IMR-90 (cell line): ENCODE measurements at regions not wholly inside any gene's neighbourhood (a gene's known extent, or its start where the extent isn't known, plus 50 kb on each side); places are given as distances from the start of the nearest gene placed in this dataset.

Experiments used
- ATAC-seq: fragments of 200-7000 bp; cut with Tn5 transposase; 2 replicates; pipeline ENCODE4 v1.9.1; 2020; ENCODE audit warnings: low read depth, mild to moderate bottlenecking, moderate library complexity
- BruUV-seq: library from RNA; stranded (reverse); fragments of 400-500 nt; replicated peaks from 2 replicates; lab custom pipeline; 2021; lab: Mats Ljungman, UMichigan
- CTCF ChIA-PET: fragments of 300-600 bp; formaldehyde crosslinking; extraction: SDS; loops from one replicate; lab custom pipeline; 2021; ENCODE audit warnings: antibody characterized with exemption; lab: Yijun Ruan, JAX
- POLR2A ChIA-PET: fragments of 300-600 bp; sonication (Branson Sonifier 250); formaldehyde crosslinking; loops from one replicate; lab custom pipeline; 2022; ENCODE audit warnings: antibody characterized with exemption; ENCODE audit not compliant: unreplicated experiment; lab: Charles Lee
- DNase-seq: peaks from one replicate; pipeline ENCODE4 v3.0.0; 2013
- H2AFZ ChIP-seq: replicated peaks from 2 replicates; pipeline ENCODE3; 2013; ENCODE audit warnings: low read length, mild to moderate bottlenecking; ENCODE audit not compliant: poor library complexity
- H2AK5ac ChIP-seq: 2 replicates; pipeline ENCODE4 v1.6.1; 2013; ENCODE audit warnings: low read depth, low read length, inconsistent platforms
- H2AK9ac ChIP-seq: replicated peaks from 2 replicates; pipeline ENCODE3; 2013; ENCODE audit warnings: mild to moderate bottlenecking, low read depth, low read length, moderate library complexity; ENCODE audit not compliant: poor library complexity
- H2BK120ac ChIP-seq: 2 replicates; pipeline ENCODE4 v1.6.1; 2013; ENCODE audit warnings: low read depth, low read length, inconsistent platforms
- H2BK15ac ChIP-seq: 3 replicates; pipeline ENCODE4 v1.6.1; 2013; ENCODE audit warnings: low read depth, low read length, inconsistent platforms
- H2BK20ac ChIP-seq: 2 replicates; pipeline ENCODE4 v1.6.1; 2013; ENCODE audit warnings: low read depth, mild to moderate bottlenecking, inconsistent platforms, low read length, moderate library complexity
- H2BK5ac ChIP-seq: 2 replicates; pipeline ENCODE4 v1.6.1; 2013; ENCODE audit warnings: mild to moderate bottlenecking, low read depth, low read length, inconsistent platforms; ENCODE audit not compliant: poor library complexity, severe bottlenecking
- H3K14ac ChIP-seq: replicated peaks from 2 replicates; pipeline ENCODE4 v1.6.1; 2013; ENCODE audit warnings: low read depth, low read length, inconsistent platforms
- H3K18ac ChIP-seq: 2 replicates; pipeline ENCODE4 v1.6.1; 2013; ENCODE audit warnings: low read depth, low read length, control low read depth
- H3K23ac ChIP-seq: 2 replicates; pipeline ENCODE4 v1.6.1; 2013; ENCODE audit warnings: low read depth, low read length, inconsistent platforms
- H3K27ac ChIP-seq: 2 replicates; pipeline ENCODE4 v1.5.1; 2013; ENCODE audit warnings: mild to moderate bottlenecking, control low read depth, low read length; ENCODE audit not compliant: insufficient read depth
- H3K27me3 ChIP-seq: 2 replicates; pipeline ENCODE4 v1.6.1; 2013; ENCODE audit warnings: low read length; ENCODE audit not compliant: control insufficient read depth, insufficient read depth
- H3K36me3 ChIP-seq: 2 replicates; pipeline ENCODE4 v1.6.1; 2013; ENCODE audit warnings: low read length, mixed read lengths; ENCODE audit not compliant: control insufficient read depth, insufficient read depth
- H3K4ac ChIP-seq: 2 replicates; pipeline ENCODE4 v1.6.1; 2013; ENCODE audit warnings: low read depth, low read length, inconsistent platforms
- H3K4me1 ChIP-seq: 2 replicates; pipeline ENCODE4 v1.6.1; 2013; ENCODE audit warnings: low read length, mixed read lengths; ENCODE audit not compliant: control insufficient read depth, insufficient read depth
- H3K4me2 ChIP-seq: 2 replicates; pipeline ENCODE4 v1.6.1; 2013; ENCODE audit warnings: low read depth, mild to moderate bottlenecking, control low read depth, low read length, moderate library complexity
- H3K4me3 ChIP-seq: 2 replicates; pipeline ENCODE4 v1.5.1; 2013; ENCODE audit warnings: low read depth, mild to moderate bottlenecking, control low read depth, low read length, moderate library complexity; ENCODE audit not compliant: insufficient read depth
- H3K56ac ChIP-seq: 2 replicates; pipeline ENCODE4 v1.6.1; 2013; ENCODE audit warnings: low read length, inconsistent platforms; ENCODE audit not compliant: insufficient read depth; ENCODE audit errors: extremely low read depth
- H3K79me1 ChIP-seq, 2 experiments: 2 replicates each; pipeline ENCODE4 v1.6.1; 2013; ENCODE audit warnings: low read length in 2 of 2, inconsistent platforms in 1 of 2, low read depth in 1 of 2
- H3K9ac ChIP-seq: 2 replicates; pipeline ENCODE4 v1.6.1; 2013; ENCODE audit warnings: low read depth, low read length, control low read depth
- H3K9me1 ChIP-seq: 2 replicates; pipeline ENCODE4 v1.6.1; 2013; ENCODE audit warnings: low read length, inconsistent platforms; ENCODE audit not compliant: insufficient read depth
- H3K9me3 ChIP-seq: 2 replicates; pipeline ENCODE4 v1.6.1; 2013; ENCODE audit warnings: low read length; ENCODE audit not compliant: control insufficient read depth, insufficient read depth
- H4K20me1 ChIP-seq: 2 replicates; pipeline ENCODE4 v1.6.1; 2013; ENCODE audit warnings: low read length, inconsistent platforms; ENCODE audit not compliant: insufficient read depth
- H4K5ac ChIP-seq: 2 replicates; pipeline ENCODE4 v1.6.1; 2013; ENCODE audit warnings: mild to moderate bottlenecking, low read depth, low read length, control low read depth
- H4K8ac ChIP-seq, 2 experiments: 2 replicates each; pipeline ENCODE4 v1.6.1; 2013; ENCODE audit warnings: low read depth in 2 of 2, low read length in 2 of 2, control low read depth in 1 of 2, inconsistent platforms in 1 of 2
- H4K91ac ChIP-seq: 2 replicates; pipeline ENCODE4 v1.6.1; 2013; ENCODE audit warnings: low read depth, low read length, inconsistent platforms; ENCODE audit not compliant: insufficient read depth
- BHLHE40 ChIP-seq: fragments of 150-350 bp; IDR thresholded peaks from 2 replicates; pipeline ENCODE4 v1.6.1; 2016; ENCODE audit warnings: mild to moderate bottlenecking, low read depth, low read length
- CEBPB ChIP-seq: IDR thresholded peaks from 2 replicates; pipeline ENCODE4 v1.6.1; 2012; ENCODE audit warnings: low read depth, low read length, improper control_type of control experiment
- CHD1 ChIP-seq: IDR thresholded peaks from 2 replicates; pipeline ENCODE4 v1.6.1; 2012; ENCODE audit warnings: low read depth, low read length, improper control_type of control experiment
- CTCF ChIP-seq: conservative IDR thresholded peaks from 2 replicates; pipeline ENCODE4 v1.5.1; 2012; ENCODE audit warnings: mild to moderate bottlenecking, low read depth, low read length, improper control_type of control experiment
- ELK1 ChIP-seq: fragments of 150-350 bp; IDR thresholded peaks from 2 replicates; pipeline ENCODE4 v1.6.1; 2016; ENCODE audit warnings: low read depth, mild to moderate bottlenecking, low read length, moderate library complexity, borderline replicate concordance
- FOS ChIP-seq: fragments of 150-350 bp; IDR thresholded peaks from 2 replicates; pipeline ENCODE4 v1.6.1; 2016; ENCODE audit warnings: low read depth, low read length
- MAFK ChIP-seq: IDR thresholded peaks from 2 replicates; pipeline ENCODE4 v1.6.1; 2012; ENCODE audit warnings: low read depth, low read length, improper control_type of control experiment
- MAZ ChIP-seq: IDR thresholded peaks from 2 replicates; pipeline ENCODE4 v1.6.1; 2012; ENCODE audit warnings: low read depth, mild to moderate bottlenecking, low read length, improper control_type of control experiment, moderate library complexity, borderline replicate concordance
- MXI1 ChIP-seq: IDR thresholded peaks from 2 replicates; pipeline ENCODE4 v1.6.1; 2012; ENCODE audit warnings: low read depth, mild to moderate bottlenecking, low read length, moderate library complexity, borderline replicate concordance
- NFE2L2 ChIP-seq: fragments of 150-350 bp; IDR thresholded peaks from 2 replicates; pipeline ENCODE4 v1.6.1; 2016; ENCODE audit warnings: low read depth, mild to moderate bottlenecking, low read length
- POLR2A ChIP-seq: IDR thresholded peaks from 2 replicates; pipeline ENCODE4 v1.6.1; 2012; ENCODE audit warnings: mild to moderate bottlenecking, low read depth, low read length
- RAD21 ChIP-seq: IDR thresholded peaks from 2 replicates; pipeline ENCODE4 v1.6.1; 2012; ENCODE audit warnings: low read length, improper control_type of control experiment
- RCOR1 ChIP-seq: IDR thresholded peaks from 2 replicates; pipeline ENCODE4 v1.6.1; 2012; ENCODE audit warnings: mild to moderate bottlenecking, low read length, improper control_type of control experiment; ENCODE audit not compliant: insufficient replicate concordance
- RFX5 ChIP-seq: IDR thresholded peaks from 2 replicates; pipeline ENCODE4 v1.8.0; 2012; ENCODE audit warnings: low read depth, mild to moderate bottlenecking, low read length, moderate library complexity
- SMC3 ChIP-seq: fragments of 150-350 bp; IDR thresholded peaks from 2 replicates; pipeline ENCODE4 v1.6.1; 2016; ENCODE audit warnings: low read depth, mild to moderate bottlenecking, antibody characterized with exemption, low read length, moderate library complexity
- USF2 ChIP-seq: fragments of 150-350 bp; IDR thresholded peaks from 2 replicates; pipeline ENCODE4 v1.6.1; 2017; ENCODE audit warnings: mild to moderate bottlenecking, antibody characterized with exemption, low read length, low read depth
- WGBS, 2 experiments: methylation state at CpG; one replicate each; pipeline versions ENCODE4 v1.1.5 to v1.1.7; 2013; ENCODE audit warnings: missing lambda C conversion rate in 2 of 2; ENCODE audit not compliant: insufficient read length in 1 of 2; ENCODE audit errors: extremely low coverage in 2 of 2; 5-methylcytosine and 5-hydroxymethylcytosine counted together
- dilution Hi-C: fragments of 300-500 bp; cut with HindIII; formaldehyde crosslinking; loops from one replicate; pipeline ENCODE4 v1.14.3; 2018; ENCODE audit warnings: low sequenced_read_pairs; ENCODE audit not compliant: unreplicated experiment
- in situ Hi-C: fragments of 300-500 bp; cut with MboI; formaldehyde crosslinking; loops from 3 replicates; pipeline ENCODE4 v1.14.3; 2019; ENCODE audit warnings: low sequenced_read_pairs, inconsistent platforms, mixed read lengths
- intact Hi-C: fragments of 100-400 bp; cut with micrococcal nuclease; formaldehyde crosslinking; loops from 2 replicates; pipeline ENCODE4 v1.10.0; 2022

GRCh38 chr1:219405531-219406331 is 207.2 kb downstream of the ZC3H11B start:
- H4K20me1 ChIP-seq = no peaks in the 10 kb centered on the region
- H4K91ac ChIP-seq = no peak overlapping the region
- no peak overlapping the region for H4K8ac ChIP-seq
- no peak overlapping the region for H3K27ac ChIP-seq
- in situ Hi-C loops (no loop called here), dilution Hi-C loops (no loop called here), intact Hi-C loops (no loop called here)
- H2BK5ac ChIP-seq = no peak overlapping the region
- H3K4me2 ChIP-seq = no peak overlapping the region
- no peak overlapping the region for H3K56ac ChIP-seq
- H3K36me3 ChIP-seq = no peaks in the 10 kb centered on the region
- no peaks in the 10 kb centered on the region for H3K9me3 ChIP-seq
- H2AK5ac ChIP-seq = no peak overlapping the region
- H3K27me3 ChIP-seq = no peaks in the 10 kb centered on the region
- H3K14ac ChIP-seq = no peak overlapping the region
- no peak overlapping the region for H2BK120ac ChIP-seq
- POLR2A ChIA-PET = no interaction called here
- no peak overlapping the region for H4K5ac ChIP-seq
- no peaks in the 10 kb centered on the region for H3K4me1 ChIP-seq
- H2BK20ac ChIP-seq = no peak overlapping the region
- no peak overlapping the region for H3K23ac ChIP-seq
- H2AFZ ChIP-seq = no peak overlapping the region
- DNase-seq = no peak
- H3K4me3 ChIP-seq = no peak overlapping the region
- no TSS peak for BruUV-seq
- H3K9ac ChIP-seq = no peak overlapping the region
- H3K9me1 ChIP-seq = no peaks in the 10 kb centered on the region
- H2AK9ac ChIP-seq = no peak overlapping the region
- no CpG with 5 or more reads among the region's 6 CpGs for WGBS, 2 experiments
- CTCF ChIA-PET = interaction anchor here (1.0 kb wide), 1 partner anchor 189 kb away, joined by 3 read pairs; no protein-coding TSS in a partner anchor
- no peak for ATAC-seq
- TF ChIP-seq BHLHE40 (no peak), MXI1 (no peak), CEBPB (no peak), SMC3 (no peak), RFX5 (no peak), USF2 (no peak), CHD1 (no peak), MAZ (no peak), POLR2A (no peak), NFE2L2 (no peak), FOS (no peak), RAD21 (no peak), ELK1 (no peak), RCOR1 (no peak), CTCF (no peak), MAFK (no peak)
- no peak overlapping the region for H3K18ac ChIP-seq
- no peaks in the 10 kb centered on the region for H3K79me1 ChIP-seq
- no peak overlapping the region for H3K4ac ChIP-seq
- no peak overlapping the region for H2BK15ac ChIP-seq
